Glomerular visceral epithelial cell (primary cell): ENCODE measurements at regions not wholly inside any gene's neighbourhood (a gene's known extent, or its start where the extent isn't known, plus 50 kb on each side); places are given as distances from the start of the nearest gene placed in this dataset.
"Not testable (repeated sequence)": the region's sequence is repeated elsewhere in the genome, so short reads cannot be mapped to it uniquely, and the experiment has no call there.

Experiments
- DNase-seq: peaks from one replicate; pipeline ENCODE4 v3.0.0-alpha.2; 2016; ENCODE audit errors: extremely low spot score

DNA sequence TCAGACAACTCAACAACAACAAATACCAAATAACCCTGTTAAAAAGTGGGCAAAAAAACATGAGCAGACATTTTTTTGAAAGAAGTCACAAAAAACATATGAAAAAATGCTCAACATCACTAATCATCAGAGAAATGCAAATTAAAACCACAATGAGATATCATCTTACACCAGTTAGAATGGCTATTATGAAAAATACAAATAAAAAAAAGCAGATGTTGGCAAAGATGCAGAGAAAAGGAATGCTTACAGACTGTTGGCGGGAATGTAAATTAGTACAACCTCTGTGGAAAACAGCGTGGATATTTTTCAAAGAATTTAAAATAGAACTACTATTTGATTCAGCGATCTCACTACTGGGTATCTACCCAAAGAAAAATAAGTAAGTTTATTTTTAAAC is 114.0 kb downstream of the SLC38A4 start:
- no peak for DNase-seq

DNA sequence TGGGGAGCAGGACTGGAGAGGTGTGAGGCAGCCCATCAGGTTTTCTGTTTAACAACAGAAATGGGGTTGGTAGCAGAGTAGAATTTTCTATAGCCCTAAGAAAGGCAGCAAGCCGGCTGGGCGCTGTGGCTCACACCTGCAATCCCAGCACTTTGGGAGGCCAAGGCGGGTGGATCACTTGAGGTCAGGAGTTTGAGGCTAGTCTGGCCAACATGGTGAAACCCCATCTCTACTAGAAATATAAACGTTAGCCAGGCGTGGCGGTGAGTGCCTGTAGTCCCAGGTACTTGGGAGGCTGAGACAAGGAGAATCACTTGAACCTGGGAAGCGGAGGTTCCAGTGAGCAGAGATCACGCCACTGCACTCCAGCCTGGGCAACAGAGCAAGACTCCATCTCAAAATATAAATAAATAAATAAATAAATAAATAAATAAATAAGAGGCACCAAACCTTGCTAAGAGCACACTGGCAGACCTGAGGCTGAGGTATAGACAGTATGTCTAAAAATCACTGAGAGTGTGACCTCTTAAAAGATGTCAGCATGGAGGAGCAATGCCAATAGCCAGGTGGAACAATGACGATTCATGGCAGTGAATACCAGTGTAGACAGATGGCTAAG is 115.6 kb downstream of the SLC38A4 start:
- no peak for DNase-seq

DNA sequence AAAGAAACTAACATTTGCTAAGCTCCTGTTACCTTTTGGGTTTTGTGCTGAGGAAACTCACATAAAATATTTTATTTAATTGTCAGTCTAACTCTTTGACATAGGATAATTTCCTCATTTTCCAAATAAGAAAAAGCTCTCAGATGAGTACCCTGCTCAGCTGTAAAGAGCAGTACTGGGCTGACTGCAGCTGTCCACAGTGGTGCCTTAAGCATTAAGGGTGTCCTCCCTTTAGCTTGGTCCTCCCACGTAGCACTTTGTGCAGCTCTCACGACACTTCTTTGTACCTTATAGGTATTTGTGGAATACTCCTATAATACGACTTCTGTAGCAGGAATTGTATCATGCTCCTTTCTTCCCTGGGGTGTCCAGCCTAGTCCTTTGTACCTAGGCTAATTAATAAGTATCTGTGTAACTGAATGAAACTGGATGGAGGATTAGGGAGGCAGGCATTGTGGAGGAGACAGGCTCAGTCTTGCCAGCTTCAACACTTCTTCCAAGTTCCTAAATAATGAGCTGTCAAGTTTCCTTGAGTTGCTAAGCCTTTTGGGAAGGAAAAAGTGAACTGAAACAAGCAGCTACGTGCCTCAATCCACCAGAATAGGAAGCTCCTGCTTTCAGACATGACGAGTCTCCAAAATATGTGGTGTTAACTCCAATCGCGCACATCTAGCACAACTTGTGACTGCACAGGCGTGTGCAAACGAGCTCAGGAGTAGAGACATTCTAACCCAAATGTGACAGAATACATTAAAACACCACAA is 123.0 kb downstream of the SLC38A4 start:
- no peak for DNase-seq

DNA sequence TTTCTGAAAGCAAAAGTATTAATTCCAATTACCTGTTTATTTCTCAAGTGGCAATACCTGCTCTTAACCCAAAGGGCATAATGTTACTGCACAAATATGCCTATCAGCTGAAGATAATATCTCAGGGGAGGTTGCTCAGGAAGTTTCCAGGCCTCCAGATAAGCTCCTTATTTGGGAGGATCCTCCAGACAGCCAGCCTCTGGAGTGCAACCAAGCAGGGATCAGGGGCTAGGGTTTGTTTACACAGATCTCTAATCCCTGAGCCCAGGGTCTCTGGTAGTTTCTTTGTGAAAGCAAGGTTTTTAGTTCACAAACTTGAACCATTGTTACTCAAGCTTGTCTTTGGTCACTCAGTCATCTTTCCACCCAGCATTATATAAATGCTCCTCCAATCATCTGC is 124.4 kb downstream of the SLC38A4 start:
- no peak for DNase-seq

DNA sequence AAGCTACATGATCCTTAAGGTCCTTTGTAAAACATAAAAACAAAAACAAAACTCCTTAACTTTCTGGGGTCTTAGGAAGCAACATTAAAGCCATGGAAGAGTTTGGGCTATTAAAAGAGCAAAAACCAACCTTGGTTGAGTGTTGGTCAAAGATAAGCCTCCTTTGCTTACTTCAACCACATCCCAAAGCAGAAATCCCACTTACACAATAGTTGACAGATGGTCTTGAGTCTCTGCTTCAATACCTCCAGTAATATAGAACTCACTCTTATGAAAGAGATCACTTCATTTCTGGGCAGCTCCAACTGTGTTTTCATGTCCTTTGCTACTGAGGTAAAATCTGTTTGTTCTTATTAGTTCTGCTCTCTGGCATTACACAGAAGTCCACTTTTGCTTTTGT is 125.8 kb downstream of the SLC38A4 start:
- no peak for DNase-seq

DNA sequence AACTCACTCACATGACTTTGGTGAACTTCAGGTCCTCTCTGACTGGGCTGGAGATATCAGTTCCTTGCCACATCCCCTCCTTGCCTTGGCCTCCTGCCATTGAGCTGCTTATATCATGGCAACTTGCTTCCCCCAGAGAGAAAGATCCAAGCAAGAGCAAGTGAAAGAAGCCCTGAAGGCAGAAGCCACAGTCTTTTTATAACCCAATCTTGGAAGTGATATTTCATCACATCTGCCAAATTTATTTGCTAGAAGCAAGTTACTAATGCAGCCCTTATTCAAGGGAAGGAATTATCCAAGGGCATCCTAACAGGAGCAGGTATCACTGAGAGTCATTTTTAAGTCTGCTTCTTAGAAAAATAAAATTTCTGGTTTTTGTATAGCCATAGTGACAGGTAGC is 127.8 kb downstream of the SLC38A4 start:
- DNase-seq = no peak

DNA sequence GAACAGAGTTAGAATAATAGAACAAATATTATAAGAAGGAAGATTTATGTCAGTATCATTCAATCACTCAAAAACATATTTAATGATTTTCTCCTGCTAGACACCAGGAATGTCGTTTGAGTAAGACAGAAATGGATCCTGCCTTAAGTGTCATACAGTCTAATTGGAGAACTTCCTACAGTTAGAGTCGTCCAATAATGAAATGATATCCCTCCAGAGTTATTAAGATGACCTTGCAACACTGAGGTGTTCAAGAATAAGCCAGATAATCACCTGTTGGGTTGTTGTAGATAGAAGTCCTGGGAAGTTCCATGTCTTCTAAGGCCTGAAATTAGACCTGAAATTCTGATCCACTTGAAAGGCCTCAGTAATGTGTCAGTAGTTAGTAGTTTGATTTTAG is 132.3 kb downstream of the SLC38A4 start:
- DNase-seq = no peak

DNA sequence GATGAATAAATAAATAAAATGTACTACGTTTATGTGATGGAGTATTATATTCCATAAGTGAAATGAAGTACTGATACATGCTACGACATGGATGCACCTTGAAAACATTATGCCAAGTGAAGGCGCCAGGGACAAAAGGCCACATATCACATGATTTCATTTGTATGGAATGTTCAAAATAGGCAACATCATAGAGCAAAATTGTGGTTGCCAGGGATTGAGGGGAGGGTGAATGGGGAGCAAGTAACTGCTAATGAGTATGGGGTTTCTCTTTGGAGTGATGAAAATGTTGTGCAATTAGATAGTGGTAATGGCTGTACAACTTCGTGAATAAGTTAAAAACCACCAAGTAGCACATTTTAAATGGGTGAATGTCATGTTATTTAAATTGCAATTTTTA is 132.8 kb downstream of the SLC38A4 start:
- DNase-seq = no peak

DNA sequence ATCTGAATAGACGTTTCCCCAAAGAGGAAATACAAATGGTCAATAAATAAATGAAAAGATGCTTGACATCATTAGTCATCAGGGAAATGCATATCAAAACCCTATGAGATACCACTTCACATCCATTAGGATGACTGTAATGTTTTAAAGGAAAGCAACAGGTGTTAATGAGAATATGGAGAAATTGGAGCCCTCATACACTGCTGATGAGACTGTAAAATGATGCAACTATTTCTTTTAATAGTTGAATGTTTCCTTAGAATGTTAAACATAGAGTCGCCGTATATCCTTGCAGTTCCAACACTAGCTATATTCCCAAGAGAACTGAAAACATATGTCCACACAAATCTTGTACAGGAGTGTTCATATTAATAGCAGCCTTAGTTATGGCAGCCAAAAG is 133.2 kb downstream of the SLC38A4 start:
- DNase-seq = no peak

DNA sequence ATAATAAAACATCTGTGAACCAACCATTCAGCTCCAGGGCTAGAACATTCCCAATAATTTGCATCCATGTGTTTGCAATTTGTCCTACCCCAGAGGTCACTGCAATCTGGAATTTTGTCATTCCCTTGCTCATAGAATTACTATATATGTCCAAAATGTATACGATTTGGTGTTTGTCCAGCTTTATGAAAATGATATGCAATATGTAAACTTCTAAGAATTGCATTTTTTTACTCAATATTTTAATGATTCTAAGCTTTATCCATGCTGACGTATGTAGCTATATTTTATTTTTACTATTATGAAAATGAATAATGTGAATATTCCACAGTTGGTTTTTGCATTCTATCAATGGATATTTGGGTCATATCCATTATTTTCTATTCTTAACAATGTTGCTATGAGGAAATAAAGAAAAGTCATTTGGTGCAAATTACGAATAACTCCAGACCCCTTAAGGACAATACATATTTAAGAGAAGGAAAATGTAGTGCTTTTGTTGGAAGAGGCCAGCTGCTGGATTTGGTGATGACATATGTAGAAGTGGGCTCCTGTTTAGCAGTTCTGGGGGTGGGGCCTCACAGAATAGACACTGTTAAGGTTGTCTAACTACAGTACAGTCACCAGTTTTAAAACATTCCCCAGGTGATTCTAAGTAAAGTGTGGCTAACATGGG is 139.4 kb downstream of the SLC38A4 start:
- no peak for DNase-seq

DNA sequence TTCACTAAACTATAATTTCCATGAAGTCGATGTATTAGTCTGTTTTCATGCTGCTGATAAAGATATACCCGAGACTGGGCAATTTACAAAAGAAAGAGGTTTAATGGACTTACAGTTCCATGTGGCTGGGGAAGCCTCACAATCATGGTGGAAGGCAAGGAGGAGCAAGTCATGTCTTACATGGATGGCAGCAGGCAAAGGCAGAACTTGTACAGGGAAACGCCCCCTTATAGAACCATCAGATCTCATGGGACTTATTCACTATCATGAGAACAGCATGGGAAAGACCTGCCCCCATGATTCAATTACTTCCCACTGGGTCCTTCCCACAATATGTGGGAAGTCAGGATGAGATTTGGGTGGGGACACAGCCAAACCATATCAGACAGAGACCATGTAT is 141.6 kb downstream of the SLC38A4 start:
- not testable (repeated sequence) for DNase-seq

DNA sequence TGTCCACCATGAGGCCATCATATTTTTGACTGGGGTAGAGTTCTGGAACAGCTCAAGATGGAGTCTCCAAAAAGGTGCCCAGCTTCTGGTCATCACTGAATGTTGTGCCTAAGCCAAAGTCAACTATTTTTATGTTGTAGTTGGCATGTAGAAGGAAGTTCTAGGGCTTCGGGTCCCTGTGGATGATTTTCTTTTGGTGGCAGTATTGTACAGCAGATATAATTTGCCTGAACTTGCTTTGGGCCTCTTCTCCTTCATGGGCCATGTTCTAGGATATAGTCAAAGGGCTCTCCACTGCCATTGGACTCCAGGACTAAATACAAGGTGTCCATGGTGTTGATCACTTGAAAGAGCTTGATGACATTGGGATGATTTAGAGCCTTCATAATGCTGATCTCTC is 143.6 kb downstream of the SLC38A4 start:
- no peak for DNase-seq

DNA sequence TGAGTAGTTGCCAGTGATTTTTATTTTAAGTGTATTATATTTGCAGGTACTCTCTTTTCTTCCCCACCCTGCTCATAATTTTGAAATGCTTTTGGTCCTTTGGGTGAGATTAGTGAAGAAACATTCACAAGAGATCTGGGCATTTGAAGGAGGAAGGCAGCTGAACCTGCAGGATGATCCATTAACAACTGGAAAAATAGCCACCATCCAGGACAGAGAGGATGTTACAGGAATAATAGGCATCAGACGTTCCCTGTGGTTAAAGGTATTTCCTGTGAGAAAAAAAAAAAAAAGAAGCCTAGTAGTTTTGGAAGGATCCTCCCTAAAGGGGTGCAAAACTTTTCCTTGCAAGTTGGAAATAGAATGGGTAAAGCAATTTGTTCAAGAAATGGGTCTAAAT is 145.3 kb downstream of the SLC38A4 start:
- no peak for DNase-seq

DNA sequence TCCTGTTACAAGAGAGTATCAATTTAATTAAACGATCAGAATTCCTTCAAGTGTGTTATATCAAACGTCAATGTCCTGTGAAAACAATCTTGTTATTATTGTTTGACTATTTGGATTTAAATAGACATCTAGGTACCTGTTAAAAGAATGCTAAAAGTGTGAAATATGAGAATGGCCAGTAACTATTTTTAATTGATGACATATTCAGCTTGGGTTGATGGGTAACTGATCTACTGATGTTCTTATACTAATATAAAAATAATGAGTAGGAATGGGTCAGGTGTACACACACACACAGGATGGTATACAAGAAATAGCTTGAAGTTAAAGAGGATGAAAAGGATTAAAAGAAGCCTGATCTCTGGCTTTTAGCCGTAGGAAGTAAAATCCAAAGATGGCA is 146.0 kb downstream of the SLC38A4 start:
- DNase-seq = no peak

DNA sequence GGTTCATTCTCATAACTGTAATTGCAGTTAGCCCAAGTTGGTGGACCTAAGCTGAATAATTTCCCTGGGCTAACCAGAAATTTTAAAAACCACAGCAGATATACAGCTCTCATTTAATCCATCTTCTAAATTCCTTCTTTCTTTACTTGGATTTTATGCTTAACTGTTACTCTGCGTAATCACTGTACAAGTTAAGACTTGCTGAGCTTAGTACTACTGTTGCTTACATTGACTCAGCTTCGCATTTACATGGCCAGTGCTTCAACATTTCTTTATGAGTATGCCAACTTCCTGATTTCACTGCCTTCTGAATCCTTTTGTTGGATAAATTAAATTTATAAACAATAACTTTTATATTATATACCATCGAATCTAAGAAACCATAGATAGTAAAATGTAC is 147.4 kb downstream of the SLC38A4 start:
- no peak for DNase-seq

DNA sequence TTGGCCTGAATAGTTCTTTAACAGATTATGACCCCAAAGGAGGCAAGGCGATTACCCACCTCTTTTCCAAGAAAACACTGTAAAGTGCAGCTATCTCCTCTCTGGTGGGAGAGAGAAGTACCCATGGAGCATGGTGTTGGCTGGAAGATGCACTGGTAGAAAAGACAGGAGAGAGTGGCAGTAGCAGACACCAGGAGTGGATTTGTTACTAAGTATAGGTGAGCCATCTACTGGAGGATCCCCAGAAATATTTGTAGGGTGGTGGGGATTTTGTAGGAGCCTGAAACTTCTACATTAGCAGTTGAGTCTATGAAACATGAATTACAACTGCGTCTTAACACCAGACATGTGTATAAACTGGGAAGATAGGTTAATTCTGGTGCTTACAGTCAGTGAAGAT is 148.0 kb downstream of the SLC38A4 start:
- DNase-seq = peak; percentile 15

DNA sequence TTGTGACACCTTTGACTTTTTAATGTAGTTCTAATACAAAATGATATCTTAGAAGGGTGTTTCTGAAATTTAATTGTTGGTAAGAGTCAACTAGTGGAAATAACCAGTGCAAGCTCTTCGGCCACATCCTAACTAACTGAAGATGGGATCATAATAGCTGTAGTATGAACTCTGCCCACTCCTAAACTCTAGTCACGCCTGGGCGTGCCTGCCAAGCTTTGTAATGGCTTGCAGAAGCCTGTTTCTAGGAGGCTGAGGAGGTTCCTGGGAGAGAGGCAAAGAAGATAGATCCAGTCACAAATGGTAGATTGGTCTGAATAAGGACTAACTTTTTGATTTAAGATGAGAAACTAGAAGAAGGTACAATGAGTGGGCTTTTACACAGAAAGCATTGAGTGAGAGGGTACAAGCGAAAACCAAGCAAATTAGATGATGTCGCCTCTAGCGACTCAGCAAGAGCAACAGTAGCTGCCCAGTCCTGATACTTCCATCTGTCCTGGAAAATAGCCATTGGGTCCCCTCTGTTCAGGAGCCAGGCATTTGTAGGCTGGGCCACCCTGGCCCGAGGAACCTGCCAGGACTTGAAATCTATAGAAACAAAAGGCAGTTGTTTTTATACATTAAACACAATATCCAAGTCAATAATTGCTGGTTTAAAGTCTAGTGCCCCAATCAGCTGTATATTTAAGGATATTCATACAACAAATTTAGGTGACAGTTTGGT is 148.8 kb downstream of the SLC38A4 start:
- no peak for DNase-seq

DNA sequence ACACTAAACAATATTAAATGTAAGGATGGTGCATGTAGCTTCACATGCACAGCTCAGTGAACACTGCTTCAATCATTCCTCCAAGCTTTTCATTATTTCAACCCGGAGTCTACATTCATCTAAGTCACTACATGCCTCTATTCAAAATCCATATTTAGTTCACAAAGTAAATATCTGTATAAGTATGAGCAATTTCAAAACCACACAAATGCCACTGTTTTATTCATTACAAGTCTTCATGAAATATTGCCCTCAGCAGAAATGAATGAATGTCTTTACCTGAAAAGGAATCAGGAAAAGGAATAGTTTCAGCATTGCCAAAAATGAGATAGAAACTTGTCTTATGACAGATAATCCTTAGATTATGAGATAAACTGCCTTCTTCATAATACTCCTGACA is 149.4 kb downstream of the SLC38A4 start:
- no peak for DNase-seq

DNA sequence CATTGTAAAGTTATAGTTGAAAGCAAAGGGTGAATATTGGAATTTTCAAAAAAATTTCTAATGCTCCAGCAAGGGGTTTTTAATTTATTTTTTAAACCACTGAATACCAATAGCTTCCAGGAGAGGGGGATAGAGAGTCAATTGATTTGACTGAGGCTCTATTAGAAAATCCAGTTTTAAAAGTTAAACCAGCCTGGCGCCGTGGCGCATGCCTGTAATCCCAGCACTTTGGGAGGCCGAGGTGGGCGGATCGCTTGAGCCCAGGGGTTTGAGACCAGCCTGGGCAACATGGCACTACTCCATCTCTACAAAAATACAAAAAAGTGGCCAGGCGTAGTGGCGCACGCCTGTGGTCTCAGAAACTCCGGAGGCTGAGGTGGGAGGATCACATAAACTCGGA is 150.1 kb downstream of the SLC38A4 start:
- peak; percentile 44 for DNase-seq

DNA sequence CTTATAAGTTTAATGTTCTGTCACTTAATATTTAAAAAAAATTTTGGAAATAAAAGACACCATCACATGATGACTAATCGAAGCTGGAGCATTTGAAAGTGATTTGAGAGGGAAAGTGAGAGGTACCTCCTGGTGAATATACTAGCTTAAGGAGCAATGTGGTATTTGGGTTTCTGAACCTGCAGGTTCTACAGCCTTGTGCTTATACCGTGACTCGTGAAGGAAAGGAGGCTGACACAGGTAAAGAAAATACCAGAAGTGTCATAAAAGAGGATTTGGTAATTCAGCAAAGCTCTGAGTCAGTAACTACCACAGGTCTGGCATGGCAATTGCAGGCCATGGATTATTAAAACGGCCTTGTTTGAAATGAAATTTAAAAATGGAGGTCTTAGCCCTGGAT is 151.0 kb downstream of the SLC38A4 start:
- no peak for DNase-seq

DNA sequence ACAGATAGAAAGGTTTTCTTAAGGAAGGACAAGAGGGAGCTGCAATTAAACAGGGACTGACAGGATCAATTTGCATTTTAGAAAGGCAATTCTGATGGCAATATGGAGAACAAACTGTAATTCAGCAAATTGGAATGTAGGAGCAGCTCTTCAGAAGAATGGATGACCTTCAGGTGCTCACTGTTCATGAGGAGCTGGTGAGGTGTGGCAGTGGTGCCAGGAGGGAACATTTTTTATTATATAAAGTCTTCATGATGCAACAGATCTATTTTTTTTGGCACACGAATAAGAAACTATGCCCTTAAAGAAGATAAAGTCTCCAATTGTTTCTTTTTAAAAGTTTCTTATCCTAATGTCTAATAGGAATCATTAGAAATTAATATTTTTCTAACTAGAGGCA is 151.7 kb downstream of the SLC38A4 start:
- DNase-seq = no peak

DNA sequence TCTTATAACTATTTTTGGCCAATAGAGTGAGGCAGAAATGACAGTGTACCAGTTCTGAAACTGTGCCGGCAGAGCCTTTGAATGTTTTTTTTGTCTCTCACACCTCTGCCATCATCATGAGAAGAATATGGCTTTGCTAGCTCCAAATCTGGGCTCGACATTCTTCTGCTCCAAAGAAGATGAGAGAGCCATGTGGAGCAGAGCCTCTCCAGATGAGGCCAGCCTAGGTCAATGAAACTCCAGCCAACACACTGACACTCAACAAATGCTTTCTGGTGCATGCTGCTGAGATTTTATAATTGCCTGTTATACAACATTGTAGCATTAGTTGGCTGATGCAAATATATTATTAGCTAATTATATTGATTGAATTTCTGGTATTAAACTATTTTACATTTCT is 154.7 kb downstream of the SLC38A4 start:
- no peak for DNase-seq

DNA sequence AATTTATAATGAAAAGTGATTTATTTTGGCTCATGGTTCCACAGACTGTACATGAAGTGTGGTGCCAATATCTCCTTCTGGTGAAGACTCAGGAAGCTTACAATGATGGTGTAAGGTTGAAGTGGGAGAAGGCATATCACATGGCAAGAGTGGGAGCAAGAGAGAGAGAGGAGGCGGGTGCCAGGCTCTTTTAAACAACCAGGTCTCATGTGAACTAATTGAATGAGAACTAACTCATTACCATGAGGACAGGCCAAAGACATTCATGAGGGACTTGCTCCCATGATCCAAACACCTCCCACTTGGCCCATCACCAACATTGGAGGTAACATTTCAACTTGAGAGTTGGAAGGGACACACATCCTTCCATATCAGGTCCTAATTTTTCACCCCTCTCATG is 155.2 kb downstream of the SLC38A4 start:
- no peak for DNase-seq
